ENCODE measurements at regions not wholly inside any gene's neighbourhood (a gene's known extent, or its start where the extent isn't known, plus 50 kb on each side); places are given as distances from the start of the nearest gene placed in this dataset.

DNA sequence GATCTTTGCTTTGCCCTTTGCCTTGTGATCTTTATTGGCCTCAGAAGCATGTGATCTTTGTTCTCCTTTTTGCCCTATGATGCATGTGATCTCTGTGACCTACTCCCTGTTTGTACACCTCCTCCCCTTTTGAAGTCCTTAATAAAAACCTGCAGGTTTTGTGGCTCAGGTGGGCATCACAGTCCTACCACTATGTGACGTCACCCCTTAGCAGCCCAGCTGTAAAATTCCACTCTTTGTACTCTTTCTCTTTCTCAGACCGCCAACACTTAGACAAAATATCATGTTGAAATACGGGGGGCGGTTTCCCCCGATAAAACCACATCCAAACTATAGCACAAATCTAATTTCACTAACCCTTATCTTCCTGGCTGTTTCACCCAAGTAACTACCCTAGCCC lies 76.7 kb upstream of the RAPGEF4 start:
- Histone ChIP-seq H3K27me3 (ENCODE audit: control insufficient read depth, insufficient read depth, low read length) (no peaks in the 10 kb centered on the region), H3K27ac (no peak overlapping the region), H3K9ac (no peak overlapping the region), H3K4me2 (ENCODE audit: low read length) (no peak overlapping the region), H3K4me1 (no peaks in the 10 kb centered on the region), H3K9me3 (ENCODE audit: control insufficient read depth, low read length) (no peaks in the 10 kb centered on the region), H3K36me3 (ENCODE audit: control insufficient read depth, insufficient read depth, low read length) (no peaks in the 10 kb centered on the region), H3K4me3 (ENCODE audit: low read depth, low read length) (no peak overlapping the region), H3K79me2 (no peaks in the 10 kb centered on the region), H2AFZ (no peak overlapping the region)
- TF ChIP-seq, protein P1, sequence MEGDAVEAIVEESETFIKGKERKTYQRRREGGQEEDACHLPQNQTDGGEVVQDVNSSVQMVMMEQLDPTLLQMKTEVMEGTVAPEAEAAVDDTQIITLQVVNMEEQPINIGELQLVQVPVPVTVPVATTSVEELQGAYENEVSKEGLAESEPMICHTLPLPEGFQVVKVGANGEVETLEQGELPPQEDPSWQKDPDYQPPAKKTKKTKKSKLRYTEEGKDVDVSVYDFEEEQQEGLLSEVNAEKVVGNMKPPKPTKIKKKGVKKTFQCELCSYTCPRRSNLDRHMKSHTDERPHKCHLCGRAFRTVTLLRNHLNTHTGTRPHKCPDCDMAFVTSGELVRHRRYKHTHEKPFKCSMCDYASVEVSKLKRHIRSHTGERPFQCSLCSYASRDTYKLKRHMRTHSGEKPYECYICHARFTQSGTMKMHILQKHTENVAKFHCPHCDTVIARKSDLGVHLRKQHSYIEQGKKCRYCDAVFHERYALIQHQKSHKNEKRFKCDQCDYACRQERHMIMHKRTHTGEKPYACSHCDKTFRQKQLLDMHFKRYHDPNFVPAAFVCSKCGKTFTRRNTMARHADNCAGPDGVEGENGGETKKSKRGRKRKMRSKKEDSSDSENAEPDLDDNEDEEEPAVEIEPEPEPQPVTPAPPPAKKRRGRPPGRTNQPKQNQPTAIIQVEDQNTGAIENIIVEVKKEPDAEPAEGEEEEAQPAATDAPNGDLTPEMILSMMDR (IDR thresholded peaks at IDR 0.05) = no peak

DNA sequence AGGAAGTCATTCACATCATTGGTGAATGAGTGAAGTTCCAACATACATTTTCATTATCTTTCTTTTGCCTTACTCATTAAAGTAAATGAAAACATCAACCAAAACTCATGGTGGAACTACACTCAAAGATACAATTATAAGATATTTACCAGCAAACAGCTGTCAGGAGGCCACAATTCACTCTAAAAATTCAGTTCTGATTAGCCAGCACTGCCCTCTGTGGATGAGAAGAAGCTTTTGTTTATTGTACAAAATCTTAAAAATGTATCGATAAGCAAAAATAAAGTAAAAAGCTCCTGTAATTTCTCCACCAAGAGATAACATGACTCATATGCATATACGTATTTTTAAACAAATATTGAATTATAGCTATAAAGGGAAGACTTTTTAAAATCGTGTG lies 73.5 kb upstream of the RAPGEF4 start:
- TF ChIP-seq, protein P1 (IDR thresholded peaks at IDR 0.05) = no peak
- H3K4me2 ChIP-seq (ENCODE audit: low read length) = no peak overlapping the region
- H3K4me1 ChIP-seq = no peaks in the 10 kb centered on the region
- no peaks in the 10 kb centered on the region for H3K27me3 ChIP-seq (ENCODE audit: control insufficient read depth, insufficient read depth, low read length)
- H3K9ac ChIP-seq = no peak overlapping the region
- no peak overlapping the region for H3K4me3 ChIP-seq (ENCODE audit: low read depth, low read length)
- H3K36me3 ChIP-seq (ENCODE audit: control insufficient read depth, insufficient read depth, low read length) = no peaks in the 10 kb centered on the region
- H2AFZ ChIP-seq = no peak overlapping the region
- no peaks in the 10 kb centered on the region for H3K79me2 ChIP-seq
- no peaks in the 10 kb centered on the region for H3K9me3 ChIP-seq (ENCODE audit: control insufficient read depth, low read length)
- H3K27ac ChIP-seq = no peak overlapping the region

DNA sequence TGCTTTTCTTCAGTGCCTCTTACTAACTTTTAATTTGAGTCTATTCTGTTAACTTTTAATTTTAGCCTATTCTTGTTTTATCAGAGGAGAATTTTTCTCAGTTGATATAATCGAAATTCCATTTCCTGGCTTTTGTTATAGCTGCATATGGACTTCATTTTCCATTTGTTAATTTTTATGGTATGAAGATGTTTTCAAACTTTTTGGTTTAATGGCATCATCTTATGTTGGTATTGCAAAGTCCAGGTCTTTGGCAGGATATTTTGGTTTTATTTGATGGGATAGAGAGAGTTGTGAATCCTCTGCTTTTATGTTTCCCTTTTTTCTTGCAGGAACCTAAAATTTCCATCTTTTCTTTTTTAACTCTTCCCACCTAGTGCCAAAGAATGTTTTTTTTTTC lies 70.9 kb upstream of the RAPGEF4 start:
- H3K27ac ChIP-seq = no peak overlapping the region
- no peak overlapping the region for H3K9ac ChIP-seq
- H2AFZ ChIP-seq = no peak overlapping the region
- no peaks in the 10 kb centered on the region for H3K79me2 ChIP-seq
- H3K27me3 ChIP-seq (ENCODE audit: control insufficient read depth, insufficient read depth, low read length) = no peaks in the 10 kb centered on the region
- no peak overlapping the region for H3K4me2 ChIP-seq (ENCODE audit: low read length)
- TF ChIP-seq, protein P1 (IDR thresholded peaks at IDR 0.05) = no peak
- no peaks in the 10 kb centered on the region for H3K4me1 ChIP-seq
- no peaks in the 10 kb centered on the region for H3K9me3 ChIP-seq (ENCODE audit: control insufficient read depth, low read length)
- no peaks in the 10 kb centered on the region for H3K36me3 ChIP-seq (ENCODE audit: control insufficient read depth, insufficient read depth, low read length)
- H3K4me3 ChIP-seq (ENCODE audit: low read depth, low read length) = no peak overlapping the region

DNA sequence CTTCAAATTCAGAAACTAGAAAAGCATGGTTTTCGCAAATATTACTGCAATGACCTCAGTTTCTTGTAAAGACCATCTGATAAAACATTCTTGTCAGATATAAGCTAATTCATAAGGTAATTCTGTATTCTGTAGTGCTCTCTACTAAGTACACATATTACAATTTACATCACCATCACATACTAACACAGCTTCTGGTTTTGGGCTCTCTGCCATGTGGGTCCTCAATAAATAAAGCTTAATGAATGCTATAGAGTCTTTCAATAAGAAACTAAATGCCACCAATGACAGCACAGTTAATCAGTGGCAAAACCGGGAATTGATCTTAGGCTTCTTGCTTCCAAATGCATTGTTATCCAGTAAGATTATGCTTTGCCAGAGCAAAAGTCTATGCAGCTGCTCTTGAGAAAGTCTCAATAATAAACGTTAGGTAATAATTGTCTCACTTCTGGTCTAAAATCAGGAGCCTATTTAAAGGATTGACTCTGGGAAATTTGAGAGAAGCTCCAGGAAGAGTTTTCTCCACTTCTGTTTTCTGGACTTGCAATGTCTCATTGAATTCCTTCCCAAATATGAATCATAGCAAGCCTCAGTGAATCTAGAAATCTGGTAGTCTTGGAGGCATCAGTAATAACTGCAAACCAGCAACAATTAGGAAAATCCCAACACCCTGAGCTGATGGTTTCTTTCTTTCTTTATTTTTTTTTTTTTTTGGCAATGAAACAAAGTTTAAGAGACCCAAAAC lies 67.9 kb upstream of the RAPGEF4 start:
- Histone ChIP-seq H3K36me3 (ENCODE audit: control insufficient read depth, insufficient read depth, low read length) (no peaks in the 10 kb centered on the region), H3K9me3 (ENCODE audit: control insufficient read depth, low read length) (no peaks in the 10 kb centered on the region), H3K27ac (no peak overlapping the region), H3K4me1 (no peaks in the 10 kb centered on the region), H3K4me3 (ENCODE audit: low read depth, low read length) (no peak overlapping the region), H2AFZ (no peak overlapping the region), H3K27me3 (ENCODE audit: control insufficient read depth, insufficient read depth, low read length) (no peaks in the 10 kb centered on the region), H3K4me2 (ENCODE audit: low read length) (no peak overlapping the region), H3K9ac (no peak overlapping the region), H3K79me2 (no peaks in the 10 kb centered on the region)
- TF ChIP-seq, protein P1 (IDR thresholded peaks at IDR 0.05) = no peak

DNA sequence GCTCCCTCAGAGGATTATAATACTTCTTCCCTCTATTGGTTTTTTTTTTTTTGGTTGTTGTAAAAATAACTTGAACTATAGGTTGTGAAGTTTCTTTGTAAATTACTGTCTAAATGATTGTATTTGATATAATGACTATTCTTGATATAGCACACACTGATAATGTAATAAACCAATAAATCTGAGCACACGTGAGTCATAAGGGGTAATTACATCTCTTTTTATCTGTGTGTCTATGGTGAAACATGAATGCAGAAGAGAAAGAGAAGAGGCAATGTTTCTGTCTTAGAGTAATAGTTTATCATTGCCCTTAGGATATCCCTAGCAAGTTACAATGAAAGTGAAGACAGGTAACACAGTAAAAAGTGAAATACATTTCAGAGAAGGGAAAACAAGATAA lies 64.1 kb upstream of the RAPGEF4 start:
- TF ChIP-seq, protein P1 (IDR thresholded peaks at IDR 0.05) = no peak
- H3K9ac ChIP-seq = no peak overlapping the region
- H3K36me3 ChIP-seq (ENCODE audit: control insufficient read depth, insufficient read depth, low read length) = no peaks in the 10 kb centered on the region
- H3K27ac ChIP-seq = no peak overlapping the region
- no peaks in the 10 kb centered on the region for H3K79me2 ChIP-seq
- no peak overlapping the region for H3K4me3 ChIP-seq (ENCODE audit: low read depth, low read length)
- no peak overlapping the region for H3K4me2 ChIP-seq (ENCODE audit: low read length)
- no peaks in the 10 kb centered on the region for H3K27me3 ChIP-seq (ENCODE audit: control insufficient read depth, insufficient read depth, low read length)
- H2AFZ ChIP-seq = no peak overlapping the region
- no peaks in the 10 kb centered on the region for H3K9me3 ChIP-seq (ENCODE audit: control insufficient read depth, low read length)
- H3K4me1 ChIP-seq = no peaks in the 10 kb centered on the region
